HL-60 (cell line): ENCODE measurements at regions not wholly inside any gene's neighbourhood (a gene's known extent, or its start where the extent isn't known, plus 50 kb on each side); places are given as distances from the start of the nearest gene placed in this dataset.

Experiments
- CTCF ChIP-seq: IDR thresholded peaks from one replicate; pipeline ENCODE4 v1.5.1; 2011; ENCODE audit warnings: low read length, control low read depth, inconsistent platforms; ENCODE audit not compliant: insufficient read depth
- POLR2AphosphoS5 ChIP-seq: IDR thresholded peaks from 2 replicates; pipeline ENCODE4 v1.6.1; 2012; ENCODE audit warnings: low read depth
- SPI1 ChIP-seq: IDR thresholded peaks from 2 replicates; pipeline ENCODE4 v1.6.1; 2012; ENCODE audit warnings: low read depth, mild to moderate bottlenecking, borderline replicate concordance
- TF ChIP-seq, protein P1 (sequence below): IDR thresholded peaks from 2 replicates; pipeline ENCODE4 v1.6.1; 2012; ENCODE audit warnings: low read depth; ENCODE audit not compliant: insufficient replicate concordance

DNA sequence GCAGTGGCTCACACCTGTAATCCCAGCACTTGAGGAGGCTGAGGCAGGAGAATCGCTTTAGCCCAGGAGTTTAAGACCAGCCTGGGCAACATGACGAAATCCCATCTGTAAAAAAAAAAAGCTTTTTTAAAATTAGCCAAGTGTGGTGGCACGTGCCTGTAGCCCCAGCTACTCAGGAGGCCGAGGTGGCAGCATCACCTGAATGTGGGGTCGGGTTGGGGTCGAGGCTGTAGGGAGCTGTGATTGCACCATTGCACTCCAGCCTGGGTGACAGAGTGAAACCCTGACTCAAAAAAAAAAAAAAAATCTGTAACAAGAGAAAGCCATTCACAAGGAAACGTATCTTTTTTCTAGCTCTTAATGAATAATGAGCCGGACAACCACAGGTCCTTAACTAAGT is 74.7 kb upstream of the DLG1 start:
- TF ChIP-seq, protein P1, sequence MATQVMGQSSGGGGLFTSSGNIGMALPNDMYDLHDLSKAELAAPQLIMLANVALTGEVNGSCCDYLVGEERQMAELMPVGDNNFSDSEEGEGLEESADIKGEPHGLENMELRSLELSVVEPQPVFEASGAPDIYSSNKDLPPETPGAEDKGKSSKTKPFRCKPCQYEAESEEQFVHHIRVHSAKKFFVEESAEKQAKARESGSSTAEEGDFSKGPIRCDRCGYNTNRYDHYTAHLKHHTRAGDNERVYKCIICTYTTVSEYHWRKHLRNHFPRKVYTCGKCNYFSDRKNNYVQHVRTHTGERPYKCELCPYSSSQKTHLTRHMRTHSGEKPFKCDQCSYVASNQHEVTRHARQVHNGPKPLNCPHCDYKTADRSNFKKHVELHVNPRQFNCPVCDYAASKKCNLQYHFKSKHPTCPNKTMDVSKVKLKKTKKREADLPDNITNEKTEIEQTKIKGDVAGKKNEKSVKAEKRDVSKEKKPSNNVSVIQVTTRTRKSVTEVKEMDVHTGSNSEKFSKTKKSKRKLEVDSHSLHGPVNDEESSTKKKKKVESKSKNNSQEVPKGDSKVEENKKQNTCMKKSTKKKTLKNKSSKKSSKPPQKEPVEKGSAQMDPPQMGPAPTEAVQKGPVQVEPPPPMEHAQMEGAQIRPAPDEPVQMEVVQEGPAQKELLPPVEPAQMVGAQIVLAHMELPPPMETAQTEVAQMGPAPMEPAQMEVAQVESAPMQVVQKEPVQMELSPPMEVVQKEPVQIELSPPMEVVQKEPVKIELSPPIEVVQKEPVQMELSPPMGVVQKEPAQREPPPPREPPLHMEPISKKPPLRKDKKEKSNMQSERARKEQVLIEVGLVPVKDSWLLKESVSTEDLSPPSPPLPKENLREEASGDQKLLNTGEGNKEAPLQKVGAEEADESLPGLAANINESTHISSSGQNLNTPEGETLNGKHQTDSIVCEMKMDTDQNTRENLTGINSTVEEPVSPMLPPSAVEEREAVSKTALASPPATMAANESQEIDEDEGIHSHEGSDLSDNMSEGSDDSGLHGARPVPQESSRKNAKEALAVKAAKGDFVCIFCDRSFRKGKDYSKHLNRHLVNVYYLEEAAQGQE: no peak
- TF ChIP-seq CTCF (no peak), POLR2AphosphoS5 (no peak), SPI1 (no peak)
